Stimulated activated naive CD4-positive, alpha-beta T cell treated with Interleukin-2 at 50 U/mL for 16 hours (primary cell): ENCODE measurements at regions not wholly inside any gene's neighbourhood (a gene's known extent, or its start where the extent isn't known, plus 50 kb on each side); places are given as distances from the start of the nearest gene placed in this dataset.

ENCODE experiments used
- DNase-seq: peaks from one replicate; lab custom pipeline; 2025; lab: John Stamatoyannopoulos, UW

DNA sequence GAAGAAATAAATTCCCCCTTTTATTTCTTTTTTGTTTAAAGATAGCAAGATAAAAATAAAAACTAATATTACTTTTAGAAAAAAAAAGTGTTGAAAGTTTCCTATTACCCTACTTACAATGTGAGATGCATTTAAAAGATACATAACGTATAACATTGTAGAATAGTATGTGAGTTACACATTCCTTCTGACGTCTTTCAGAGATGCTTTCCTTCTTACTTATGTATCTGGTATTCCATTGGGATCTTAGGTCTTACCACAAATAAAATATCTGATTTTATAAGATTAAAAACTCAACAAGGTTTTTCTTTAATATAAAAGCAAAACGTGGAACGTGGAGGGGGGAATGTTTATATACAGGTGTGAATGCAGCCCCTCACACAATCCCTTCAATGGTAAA is 147.2 kb upstream of the ETS2 start:
- DNase-seq: no peak

DNA sequence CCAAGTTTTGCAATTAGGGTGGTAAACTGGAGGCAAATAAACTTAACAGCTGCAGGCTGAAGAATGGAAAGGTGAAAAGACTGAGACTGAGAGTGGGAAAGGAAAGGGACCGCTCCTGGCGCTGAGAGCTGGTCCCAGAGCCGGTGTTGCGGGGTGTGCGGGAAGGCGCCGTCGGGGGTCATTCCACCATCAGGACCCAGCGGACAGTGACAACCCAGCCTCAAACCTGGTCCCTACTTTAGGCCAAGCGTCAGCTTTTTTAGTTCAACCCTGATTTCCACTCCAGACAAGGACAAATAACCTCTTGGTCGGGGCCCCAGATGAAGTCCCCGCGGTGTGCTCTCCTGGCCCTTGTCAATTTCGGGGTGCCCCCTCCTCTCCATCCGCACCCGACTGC is 145.8 kb upstream of the ETS2 start:
- no peak for DNase-seq

DNA sequence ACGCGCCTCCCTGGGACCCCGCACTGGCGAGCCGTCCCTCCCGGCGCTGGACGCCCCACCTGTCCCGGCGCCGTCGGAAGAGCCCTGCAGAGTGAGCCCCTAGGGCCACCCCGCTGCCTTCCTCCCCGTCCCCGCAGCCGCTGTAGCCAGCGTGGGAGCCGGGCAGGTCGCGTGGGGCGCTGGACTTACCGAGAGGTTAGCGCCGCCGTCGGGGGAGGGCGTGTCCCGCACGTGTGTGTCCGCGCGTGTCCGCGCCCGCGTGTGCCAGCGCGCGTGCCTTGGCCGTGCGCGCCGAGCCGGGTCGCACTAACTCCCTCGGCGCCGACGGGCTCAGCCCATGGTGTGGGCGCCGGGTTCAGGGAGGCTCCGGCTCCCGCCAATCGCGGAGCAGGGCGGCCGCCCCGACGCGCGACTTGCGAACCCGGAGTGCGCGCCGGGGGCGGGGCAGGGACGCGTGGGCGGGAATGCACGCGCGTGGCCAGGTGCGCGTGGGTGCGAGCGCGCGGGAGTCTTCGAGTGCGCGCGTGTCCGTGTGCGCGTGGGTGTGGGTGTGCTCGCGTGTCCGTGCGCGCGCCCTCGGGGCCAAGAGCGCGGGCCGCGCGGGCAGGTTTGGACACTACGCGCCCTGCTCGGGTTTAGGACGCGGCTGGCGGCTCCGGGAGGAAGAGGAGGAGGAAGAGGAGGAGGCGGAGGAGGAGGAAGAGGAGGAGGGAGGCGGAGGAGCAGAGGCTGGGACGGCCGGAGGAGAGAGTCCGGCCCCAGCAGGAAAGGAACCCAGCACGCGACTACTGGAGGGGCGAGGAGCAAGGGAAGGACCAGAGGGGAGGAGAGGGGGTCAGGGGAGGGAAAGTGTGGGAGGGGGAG is 145.2 kb upstream of the ETS2 start:
- DNase-seq: no peak

DNA sequence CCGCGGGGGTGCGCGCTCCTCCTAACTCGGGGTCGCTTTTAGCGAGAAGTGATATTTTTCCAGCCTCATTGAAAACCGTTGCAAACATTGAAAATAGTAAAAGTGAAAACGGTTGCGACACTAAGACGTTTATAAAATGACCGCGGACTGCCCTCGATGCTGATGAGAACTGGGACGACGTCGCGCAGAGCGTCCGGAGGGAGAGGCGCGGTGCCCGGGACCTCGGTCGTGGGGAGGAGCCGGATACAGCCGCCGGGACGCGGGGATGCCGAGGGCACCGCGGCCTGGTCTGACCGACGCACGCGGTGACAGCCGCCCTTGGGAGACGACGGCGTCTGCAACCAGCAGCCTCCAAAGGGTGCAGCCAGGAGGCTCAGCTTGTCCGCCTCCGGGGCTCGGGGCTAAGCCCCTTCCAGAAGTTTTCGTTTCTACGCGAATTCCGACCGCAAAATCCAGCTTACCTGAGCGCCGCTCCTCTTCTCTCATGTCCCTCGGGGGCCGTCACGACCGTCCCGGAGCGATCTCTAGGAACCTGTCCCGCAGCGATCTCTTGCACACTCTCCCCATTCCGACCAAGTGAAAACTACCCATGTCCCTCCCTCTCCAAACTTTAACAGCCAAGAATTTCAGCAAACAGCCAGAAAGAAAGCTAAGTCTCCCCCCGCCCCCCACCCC is 144.4 kb upstream of the ETS2 start:
- DNase-seq: no peak

DNA sequence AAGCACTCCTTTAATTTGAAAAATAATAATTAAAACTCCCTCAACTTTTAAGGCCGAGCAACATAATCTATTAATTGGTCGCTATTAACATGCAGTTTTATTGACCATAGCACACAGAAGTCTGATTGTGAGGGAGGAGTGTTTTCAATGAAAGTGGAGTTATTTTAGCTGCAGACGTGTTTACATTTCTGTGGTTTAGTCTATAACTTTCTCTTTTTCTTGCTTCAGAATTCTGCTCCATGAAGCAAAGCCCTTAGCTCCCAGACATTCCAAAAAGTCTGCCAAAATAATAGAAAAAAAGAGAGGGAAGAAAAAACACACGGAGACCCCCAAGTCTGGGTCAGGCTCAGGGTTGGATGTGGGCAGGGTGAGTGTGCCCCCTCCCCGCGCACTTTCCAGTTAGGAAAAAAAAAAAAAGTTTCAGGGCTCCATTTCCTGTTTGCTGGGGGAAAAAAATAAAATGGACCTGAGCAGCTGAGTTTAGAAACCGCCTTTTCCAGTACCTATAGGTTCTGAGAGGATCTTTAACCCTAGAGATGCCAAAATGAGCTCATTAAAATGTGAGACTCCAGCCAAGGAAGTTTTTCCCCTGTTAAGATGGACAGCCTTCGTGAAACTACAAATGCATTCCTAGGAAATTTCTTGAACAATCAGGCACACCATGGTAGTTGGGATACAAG is 143.7 kb upstream of the ETS2 start:
- DNase-seq: no peak

DNA sequence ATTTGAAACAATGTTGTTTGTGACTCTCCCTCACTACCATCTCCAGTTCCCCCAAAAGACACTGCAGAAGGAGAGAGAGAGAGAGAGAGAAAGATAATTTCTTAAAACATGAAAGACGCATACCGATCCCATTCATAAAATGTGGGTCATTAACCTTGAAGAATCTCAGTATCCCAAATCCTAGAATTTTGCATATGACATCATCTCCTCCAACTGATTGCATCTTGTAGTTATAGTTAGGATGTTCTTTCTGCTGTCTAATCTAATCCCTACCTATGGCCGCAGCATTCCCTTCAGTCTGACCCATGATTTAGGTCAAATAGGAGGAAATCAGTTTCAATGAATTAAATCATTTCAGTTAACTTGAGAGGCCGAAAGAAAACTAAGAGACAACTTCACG is 142.4 kb upstream of the ETS2 start:
- DNase-seq: no peak

DNA sequence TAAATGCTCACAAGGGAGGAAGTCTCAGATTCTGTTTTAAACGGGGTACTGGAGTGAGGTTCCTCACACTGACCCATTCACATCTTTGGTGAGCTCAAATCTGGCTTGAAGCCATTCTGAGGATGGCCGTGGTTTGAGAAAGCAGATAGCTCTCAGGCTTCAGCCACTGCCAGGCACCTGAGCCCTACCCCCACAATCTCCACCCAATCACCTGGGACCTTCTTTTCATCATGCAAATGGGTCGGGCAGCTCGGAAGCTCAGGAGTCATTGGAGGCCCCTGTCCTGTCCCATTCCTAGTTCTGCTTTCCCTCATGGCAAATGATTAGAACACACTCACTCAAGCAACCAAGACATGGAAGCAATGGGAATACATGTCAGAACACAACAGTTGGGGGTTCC is 141.4 kb upstream of the ETS2 start:
- no peak for DNase-seq

DNA sequence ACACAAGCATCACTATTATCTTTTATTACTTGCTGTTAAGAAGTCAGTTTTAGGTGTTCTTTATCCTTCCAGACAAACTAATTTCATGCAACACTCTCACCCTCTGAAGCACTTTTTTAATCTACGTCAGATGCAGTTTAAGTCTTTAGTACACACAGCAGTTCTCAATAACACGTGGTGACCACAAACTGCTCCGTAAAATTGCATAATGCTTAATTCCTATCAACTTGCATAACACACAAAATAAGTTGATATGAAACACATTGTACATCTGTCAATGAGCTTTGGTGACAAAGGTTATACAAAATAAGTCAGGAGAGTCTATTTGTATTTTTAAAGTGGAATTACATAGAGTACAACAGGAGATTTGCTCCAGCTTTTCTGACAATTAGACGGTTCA is 140.9 kb upstream of the ETS2 start:
- DNase-seq: no peak

DNA sequence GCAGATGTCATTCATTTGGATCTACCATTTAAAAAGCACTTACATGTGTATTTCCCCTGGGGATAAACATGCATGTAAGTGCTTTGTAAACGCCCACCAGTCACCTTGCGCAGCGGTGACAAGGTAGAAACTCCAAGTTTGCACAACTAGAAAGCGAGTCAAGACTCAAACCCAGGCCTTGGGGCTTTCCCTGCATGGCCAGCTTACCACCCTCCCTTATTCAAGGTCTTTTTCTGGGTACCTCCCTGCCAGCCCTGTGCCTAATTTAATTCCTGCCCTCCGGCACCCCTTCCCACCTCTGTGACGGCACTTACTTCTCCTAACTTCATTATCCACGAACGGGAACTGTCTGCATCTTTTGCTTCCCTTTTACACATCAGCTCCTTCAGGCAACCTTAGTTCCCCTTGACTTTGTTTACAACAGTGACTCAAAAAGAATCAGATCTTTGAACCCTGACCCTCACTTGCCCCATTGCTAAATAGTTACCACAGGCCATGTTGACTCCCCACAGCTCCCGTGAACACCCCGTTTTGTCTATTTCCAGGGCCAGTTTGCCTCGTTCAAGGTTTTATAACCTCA is 138.3 kb upstream of the ETS2 start:
- no peak for DNase-seq

DNA sequence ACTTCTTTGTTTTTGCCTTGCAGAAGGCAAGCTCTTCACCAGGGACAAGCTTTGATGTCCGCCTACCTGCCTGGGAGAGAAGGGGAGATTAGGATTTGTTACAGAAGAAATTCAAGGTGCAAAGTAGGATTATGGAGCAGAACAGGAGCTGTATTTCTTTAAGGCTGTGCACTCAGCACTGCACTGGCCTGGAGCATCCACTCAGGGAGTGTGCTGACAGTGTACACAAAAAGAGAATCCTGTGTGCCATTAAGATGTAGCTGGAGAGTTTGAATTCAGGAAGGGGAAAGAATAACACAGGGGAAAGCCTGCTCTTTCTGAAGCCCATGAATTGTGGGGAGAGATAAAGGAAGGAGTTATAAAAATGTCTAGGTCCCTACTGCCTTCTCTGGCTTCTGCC is 137.7 kb upstream of the ETS2 start:
- DNase-seq: no peak

DNA sequence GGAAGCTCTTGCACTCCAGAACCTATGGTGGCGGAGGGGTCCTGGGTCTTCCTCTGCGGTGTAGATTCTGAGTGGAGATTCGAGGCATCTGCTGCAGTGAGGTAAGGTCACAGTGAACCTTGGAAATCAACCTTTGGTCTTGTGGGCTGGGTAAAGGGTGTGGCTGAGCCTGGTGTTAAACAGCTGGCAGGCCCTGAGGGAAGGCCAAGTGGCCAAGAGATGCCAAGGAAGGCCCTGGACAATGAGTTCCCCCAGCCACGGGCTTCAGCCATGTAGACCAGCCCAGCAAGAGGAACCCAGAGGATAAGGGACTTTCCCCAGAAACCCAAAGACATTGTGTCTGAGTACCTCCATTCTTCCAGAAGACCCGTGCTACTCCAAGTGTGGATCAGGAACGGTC is 137.2 kb upstream of the ETS2 start:
- no peak for DNase-seq

DNA sequence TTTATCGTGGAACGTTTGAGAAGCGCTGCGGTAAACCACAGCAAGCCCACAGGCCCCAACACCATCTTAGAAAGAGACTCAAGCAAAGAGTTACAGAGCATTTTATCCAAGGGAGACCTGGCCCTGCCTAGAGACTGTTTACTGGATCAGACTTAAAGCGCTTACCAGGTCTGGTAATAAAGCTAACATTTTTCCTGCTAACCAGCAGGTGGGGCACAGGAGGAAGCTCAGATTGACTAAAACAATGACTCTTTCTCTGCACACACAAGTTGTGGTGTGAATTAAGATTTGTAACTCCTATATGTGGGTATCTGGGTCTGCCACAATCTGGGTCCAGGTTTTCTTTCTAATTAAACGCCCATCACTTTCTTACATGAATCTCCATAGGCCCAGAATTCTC is 136.5 kb upstream of the ETS2 start:
- DNase-seq: no peak

DNA sequence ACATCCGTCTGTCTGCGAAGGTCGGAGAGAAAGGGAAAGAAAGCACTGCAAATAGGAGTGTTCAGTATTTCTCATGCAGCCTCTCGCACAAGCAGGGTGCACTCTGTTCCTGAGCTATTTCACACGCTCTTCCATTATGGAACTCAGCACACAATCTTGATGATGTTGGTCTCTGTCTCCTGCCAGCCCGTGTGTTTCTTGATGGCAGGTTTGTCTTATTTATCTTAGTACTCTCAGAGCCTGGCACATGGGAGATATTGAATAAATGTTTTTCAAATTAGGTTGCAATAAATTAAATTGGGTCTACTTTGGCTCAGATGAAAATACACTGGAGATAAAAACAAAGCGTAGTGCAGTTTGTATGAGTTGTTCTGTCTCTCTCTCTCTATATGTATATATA is 134.9 kb upstream of the ETS2 start:
- DNase-seq: no peak

DNA sequence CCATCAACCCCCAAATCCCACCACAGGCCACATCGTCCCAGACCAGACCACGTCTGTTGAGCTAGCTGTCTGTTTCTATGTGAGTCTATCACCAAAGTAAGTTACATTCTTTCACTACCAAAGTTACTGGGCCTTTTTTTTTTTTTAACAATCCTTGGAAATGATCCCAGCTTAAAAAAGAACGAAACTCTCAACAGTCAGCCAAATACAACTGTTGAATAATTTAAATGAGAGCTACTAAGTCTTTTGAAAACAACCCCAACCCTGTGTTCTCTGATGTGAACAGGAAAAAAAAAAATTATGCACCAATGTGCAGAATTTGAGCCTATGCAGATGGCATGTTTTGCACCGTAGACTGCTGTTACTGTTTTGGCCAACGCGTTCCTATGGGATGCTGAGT is 134.0 kb upstream of the ETS2 start:
- no peak for DNase-seq

DNA sequence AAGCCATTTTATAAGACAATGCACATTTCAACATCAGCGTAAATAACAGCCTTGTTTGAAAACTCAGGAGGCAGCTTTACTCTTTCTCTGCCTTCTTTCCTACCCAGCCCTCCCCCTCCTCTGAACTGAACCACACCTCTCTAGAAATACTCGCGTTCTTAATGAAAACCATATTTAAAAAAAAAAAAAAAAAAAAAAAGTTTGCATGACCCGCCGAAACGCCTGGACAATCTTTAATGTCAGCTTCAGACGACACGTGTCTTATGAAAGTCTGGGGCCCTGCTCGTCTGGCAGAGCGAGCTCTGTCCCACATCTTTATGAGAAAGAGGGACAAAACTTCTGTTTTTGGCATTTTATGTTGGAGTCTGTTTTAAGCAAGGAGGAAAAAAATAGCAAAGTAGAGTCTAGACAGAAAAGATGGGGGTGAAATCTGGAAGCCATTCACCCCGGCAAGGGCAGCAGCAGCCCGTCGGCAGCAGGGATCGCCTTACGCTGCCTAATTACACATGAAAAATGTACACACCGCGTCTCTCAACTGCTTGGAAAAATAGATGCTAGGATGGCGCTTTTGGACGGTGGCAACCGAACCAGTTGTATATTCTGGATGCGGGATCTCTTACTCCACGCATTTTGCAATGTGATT is 130.4 kb upstream of the ETS2 start:
- DNase-seq: no peak

DNA sequence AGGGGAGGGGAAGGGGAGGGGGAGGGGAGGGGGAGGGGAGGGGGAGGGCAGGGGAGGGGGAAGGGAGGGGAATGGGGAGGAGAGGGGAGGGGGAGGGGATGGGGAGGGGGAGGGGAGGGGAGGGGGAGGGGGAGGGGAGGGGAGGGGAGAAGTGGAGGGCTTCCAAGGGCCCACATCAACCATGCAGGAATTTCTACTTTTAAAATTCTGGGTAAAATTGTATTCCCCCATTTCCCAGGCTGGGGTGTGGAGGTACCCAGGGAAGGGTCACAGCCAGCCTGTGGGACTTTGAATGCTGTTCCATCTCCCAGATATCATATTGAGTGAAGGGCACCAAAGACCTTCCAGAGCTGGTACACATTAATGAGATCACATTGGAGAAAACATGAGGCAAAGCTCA is 126.9 kb upstream of the ETS2 start:
- no peak for DNase-seq

DNA sequence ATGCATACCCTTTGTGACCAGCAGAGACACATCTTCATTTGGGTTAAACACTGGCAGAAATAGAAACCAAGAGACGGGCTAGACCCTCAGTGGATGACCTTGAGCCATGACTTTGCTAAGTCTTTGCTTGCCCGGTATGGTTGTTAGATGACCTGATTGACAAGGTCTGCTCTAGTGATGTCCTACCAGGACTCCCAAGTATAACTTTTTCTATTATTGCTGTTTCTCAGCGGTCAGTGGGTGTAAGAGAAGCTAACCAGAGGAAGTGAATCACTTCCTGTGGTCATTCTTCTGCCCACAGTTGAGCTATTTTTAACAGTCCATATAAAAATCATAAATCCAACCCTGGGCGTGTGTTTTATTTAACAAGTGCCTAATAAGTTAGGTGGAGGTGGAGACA is 126.2 kb upstream of the ETS2 start:
- no peak for DNase-seq

DNA sequence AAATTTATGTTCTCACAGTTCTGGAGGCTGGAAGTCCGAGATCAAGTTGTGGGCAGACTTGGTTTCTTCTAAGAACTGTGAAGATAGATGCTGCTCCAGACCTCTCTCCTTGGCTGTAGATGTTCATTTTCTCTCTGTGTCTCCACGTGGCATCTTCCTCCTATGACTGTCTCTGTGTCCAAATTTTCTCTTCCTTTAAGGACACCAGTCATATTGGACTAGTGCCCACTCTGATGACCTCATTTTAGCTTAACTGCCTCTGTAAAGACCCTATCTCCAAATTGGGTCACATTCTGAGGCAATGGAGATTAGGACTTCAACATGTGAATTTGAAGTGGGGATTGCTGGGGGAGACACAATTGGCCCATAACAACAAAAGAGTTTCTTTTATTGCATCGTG is 125.3 kb upstream of the ETS2 start:
- DNase-seq: no peak

DNA sequence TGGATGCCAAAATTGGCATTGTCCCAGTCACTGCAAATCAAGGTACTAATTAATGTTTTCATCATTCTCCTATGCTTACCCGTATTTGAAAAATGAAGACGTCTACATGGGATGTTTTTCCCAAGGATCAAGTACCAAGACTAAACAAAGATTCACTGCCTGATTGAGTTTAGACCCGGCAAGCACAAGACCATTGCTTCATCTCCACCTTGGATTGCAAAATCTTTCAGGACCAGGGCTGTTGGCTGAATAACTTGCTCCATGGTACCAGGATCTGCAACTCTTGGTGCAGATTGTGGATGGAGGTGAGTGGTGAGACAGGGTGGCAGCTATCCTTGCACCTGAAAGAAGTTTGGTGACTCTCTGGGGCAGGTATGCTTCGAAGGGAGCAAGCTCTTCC is 122.5 kb upstream of the ETS2 start:
- DNase-seq: no peak

DNA sequence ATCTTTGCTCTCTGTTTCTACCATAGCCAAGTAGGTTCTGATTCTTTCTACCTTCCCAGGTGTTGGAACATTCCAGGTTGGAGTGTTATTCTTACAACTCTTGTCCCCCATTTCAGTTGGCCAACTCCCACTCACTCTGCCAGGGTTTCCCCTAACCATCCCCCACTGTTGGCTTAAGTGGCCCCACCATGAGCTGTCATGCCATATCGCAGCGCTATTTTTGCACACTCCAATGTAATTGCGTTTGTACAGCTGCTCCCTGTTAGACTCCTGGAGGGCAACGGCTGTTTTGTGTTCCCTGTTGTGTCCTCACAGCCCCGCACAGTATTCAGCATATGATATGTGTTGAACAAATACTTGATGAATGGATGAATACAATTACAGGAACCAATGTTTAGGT is 117.7 kb upstream of the ETS2 start:
- DNase-seq: no peak

DNA sequence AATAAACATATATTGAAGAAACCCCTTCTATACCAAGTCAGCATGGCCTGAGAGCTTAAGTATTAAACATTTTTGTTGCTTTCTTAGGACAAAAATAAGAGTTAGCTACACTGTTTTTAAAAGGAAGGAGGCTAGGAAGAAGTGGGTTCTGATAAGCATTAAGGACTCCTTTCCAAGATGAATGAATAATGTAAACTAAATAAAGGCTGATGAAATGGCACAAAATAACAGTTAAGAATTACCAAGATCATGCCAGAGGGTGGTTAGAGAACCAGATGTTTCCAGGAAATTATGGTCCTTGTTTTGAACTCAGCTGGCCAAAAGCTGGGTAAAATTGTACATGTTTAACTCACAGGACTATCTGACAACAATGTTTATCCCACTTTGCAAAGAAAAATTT is 114.1 kb upstream of the ETS2 start:
- no peak for DNase-seq

DNA sequence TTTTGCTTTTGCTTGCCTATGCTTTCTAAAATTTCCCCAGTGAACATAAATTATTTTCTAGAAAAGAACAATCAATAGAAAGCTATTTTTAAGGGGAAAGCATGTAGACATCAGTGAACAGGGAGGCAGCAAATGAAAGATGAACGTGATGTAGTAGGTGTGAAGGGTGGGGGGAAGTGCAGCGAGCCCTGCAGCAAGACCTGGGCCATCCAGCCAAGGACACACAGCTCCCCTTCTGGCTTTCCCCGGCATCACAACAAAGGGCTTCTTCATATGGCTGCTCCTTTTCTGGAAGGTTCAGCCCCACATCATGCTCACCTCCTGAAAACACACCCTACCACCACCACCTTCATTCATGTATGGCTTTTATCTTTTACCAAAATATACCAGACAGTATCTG is 109.2 kb upstream of the ETS2 start:
- DNase-seq: no peak
